ENCODE measurements at regions not wholly inside any gene's neighbourhood (a gene's known extent, or its start where the extent isn't known, plus 50 kb on each side); places are given as distances from the start of the nearest gene placed in this dataset.

DNA sequence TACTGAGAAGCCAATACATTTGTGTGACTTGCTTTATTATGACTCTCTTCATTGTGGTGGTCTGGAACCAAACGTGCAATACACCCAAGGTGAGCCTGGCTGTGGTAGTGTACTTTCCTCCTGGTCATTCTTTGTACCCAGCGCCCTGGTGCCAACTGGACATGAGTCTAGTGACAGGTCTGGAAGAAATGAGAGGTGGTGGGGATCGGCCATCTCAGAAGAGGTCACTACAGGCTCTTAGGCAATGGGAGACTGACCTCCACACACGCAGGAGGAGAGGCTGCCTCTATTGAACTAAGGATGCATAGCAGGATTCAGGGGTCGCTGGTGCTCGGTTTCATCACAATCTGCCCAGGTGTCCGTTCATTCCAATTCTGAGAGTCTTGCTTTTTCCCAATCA is 56.4 kb upstream of the RTL6 start:
- intact Hi-C loops (cut with DNase I), result no loop called here
- peak in 1 of 2 donors; percentile 65 for DNase-seq (ENCODE audit: extremely low spot score in 2 of 2)

DNA sequence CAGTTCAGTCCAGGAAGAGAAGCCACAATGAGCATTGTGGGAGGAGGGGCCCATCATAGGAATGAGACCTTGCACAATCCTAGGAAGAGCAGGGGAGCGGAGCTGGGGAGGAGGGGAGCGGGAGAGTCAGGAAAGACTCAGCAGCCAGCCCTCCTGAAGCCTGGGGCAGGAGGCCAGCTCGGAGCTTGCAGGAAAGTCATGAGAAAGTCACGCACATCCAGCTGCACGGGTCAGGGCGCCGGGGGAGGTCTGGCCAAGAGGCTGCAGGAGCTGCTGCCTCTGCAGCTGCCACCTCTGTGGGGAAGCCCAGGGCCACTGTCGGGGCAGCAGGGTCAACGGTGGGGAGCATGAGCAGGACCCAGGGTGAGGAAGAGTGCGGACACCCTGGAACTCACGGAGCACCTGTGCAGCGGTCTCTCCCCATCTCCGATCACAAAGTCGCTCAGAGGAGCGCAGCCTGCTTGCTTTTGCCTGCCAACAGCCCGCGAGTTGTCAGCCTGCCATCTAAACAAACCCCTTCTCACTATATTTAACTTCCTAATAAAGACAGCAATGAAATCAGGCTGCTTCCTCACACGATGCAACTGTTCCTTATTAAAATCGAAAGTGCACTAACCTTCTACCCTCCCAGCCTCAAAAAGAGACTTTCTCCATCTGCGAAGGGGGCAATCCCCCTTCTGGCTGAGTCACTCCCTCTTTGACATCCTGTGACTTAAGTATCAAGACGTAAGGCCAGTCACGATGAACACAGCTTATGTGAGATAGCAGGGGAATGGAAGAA is 52.9 kb upstream of the RTL6 start:
- DNase-seq (ENCODE audit: extremely low spot score in 2 of 2), result peak in 1 of 2 donors; percentile 89
- H3K4me3 ChIP-seq, result peak overlapping the region; percentile 31 to 41
- TF ChIP-seq POLR2A (IDR thresholded peaks at IDR 0.05), result no peak
- peak in 1 of 2 donors; percentile 80 for TF ChIP-seq POLR2AphosphoS5 (IDR thresholded peaks at IDR 0.05; ENCODE audit: insufficient read depth in 1 of 2, low read depth in 1 of 2)
- TF ChIP-seq, protein P1, sequence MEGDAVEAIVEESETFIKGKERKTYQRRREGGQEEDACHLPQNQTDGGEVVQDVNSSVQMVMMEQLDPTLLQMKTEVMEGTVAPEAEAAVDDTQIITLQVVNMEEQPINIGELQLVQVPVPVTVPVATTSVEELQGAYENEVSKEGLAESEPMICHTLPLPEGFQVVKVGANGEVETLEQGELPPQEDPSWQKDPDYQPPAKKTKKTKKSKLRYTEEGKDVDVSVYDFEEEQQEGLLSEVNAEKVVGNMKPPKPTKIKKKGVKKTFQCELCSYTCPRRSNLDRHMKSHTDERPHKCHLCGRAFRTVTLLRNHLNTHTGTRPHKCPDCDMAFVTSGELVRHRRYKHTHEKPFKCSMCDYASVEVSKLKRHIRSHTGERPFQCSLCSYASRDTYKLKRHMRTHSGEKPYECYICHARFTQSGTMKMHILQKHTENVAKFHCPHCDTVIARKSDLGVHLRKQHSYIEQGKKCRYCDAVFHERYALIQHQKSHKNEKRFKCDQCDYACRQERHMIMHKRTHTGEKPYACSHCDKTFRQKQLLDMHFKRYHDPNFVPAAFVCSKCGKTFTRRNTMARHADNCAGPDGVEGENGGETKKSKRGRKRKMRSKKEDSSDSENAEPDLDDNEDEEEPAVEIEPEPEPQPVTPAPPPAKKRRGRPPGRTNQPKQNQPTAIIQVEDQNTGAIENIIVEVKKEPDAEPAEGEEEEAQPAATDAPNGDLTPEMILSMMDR (IDR thresholded peaks at IDR 0.05), result no peak
- peak overlapping the region; percentile 72 for H3K27ac ChIP-seq
- no peaks in the 10 kb centered on the region for H3K27me3 ChIP-seq
- intact Hi-C loops (cut with DNase I), result no loop called here
- peaks cover 18% of the 10 kb centered on the region for H3K4me1 ChIP-seq
- no peaks in the 10 kb centered on the region for H3K36me3 ChIP-seq
- H3K9me3 ChIP-seq, result no peaks in the 10 kb centered on the region

More for the DNA sequence above, 56.4 kb upstream of the RTL6 start:
- Histone ChIP-seq H3K27me3 (no peaks in the 10 kb centered on the region), H3K9me3 (no peaks in the 10 kb centered on the region), H3K27ac (no peak overlapping the region), H3K4me3 (no peak overlapping the region), H3K4me1 (peaks cover 18% of the 10 kb centered on the region), H3K36me3 (no peaks in the 10 kb centered on the region)
- TF ChIP-seq, protein P1 (IDR thresholded peaks at IDR 0.05), result no peak
- no peak for TF ChIP-seq POLR2A (IDR thresholded peaks at IDR 0.05)
- TF ChIP-seq POLR2AphosphoS5 (IDR thresholded peaks at IDR 0.05; ENCODE audit: insufficient read depth in 1 of 2, low read depth in 1 of 2), result no peak

DNA sequence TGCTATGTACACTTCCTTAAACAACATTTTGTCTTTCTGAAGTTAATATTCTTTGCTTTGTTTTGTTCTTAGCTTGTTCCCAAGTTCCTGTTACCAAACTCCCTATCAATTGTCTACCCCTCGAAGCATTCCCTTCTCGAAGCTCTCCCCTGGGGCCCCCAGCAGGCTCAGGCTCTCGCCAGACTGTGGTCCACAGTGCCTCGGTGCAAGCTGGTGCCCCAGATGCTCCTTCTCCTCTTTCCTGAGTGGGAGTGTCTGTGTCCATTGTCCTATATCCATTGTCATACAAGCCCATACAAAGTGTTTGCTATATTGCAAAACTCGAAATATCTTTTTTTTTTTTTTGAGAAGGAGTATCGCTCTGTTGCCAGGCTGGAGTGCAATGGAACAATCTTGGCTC is 51.7 kb upstream of the RTL6 start:
- intact Hi-C loops (cut with DNase I), result no loop called here
- Histone ChIP-seq H3K4me1 (peaks cover 18% of the 10 kb centered on the region), H3K27ac (no peak overlapping the region), H3K27me3 (no peaks in the 10 kb centered on the region), H3K9me3 (no peaks in the 10 kb centered on the region), H3K36me3 (no peaks in the 10 kb centered on the region), H3K4me3 (no peak overlapping the region)
- DNase-seq (ENCODE audit: extremely low spot score in 2 of 2), result peak in 1 of 2 donors; percentile 62
- TF ChIP-seq POLR2A (IDR thresholded peaks at IDR 0.05) (no peak), POLR2AphosphoS5 (IDR thresholded peaks at IDR 0.05; ENCODE audit: insufficient read depth in 1 of 2, low read depth in 1 of 2) (no peak)
- TF ChIP-seq, protein P1 (IDR thresholded peaks at IDR 0.05), result no peak

DNA sequence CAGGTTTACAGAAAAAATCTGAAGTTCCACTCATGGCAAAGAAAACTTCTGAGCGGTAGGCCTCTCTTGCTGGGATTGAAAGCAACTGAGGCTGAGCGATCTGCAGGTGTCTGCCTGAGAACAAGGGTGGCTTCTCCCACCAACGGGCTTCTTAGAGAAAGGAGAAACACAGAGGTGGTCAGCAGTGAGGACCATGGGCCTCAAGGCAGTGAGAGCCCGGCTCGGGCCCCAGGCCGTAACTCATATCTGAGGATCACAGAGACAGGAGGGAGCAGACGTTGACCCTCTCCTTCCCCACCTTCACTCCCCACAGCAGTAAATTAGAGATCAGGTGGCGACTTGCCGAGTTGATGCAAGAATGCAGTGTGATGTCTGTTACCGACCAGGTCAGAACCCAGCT is 50.9 kb upstream of the RTL6 start:
- H3K36me3 ChIP-seq, result no peaks in the 10 kb centered on the region
- H3K27me3 ChIP-seq, result no peaks in the 10 kb centered on the region
- H3K27ac ChIP-seq, result no peak overlapping the region
- TF ChIP-seq, protein P1 (IDR thresholded peaks at IDR 0.05), result no peak
- no peak for TF ChIP-seq POLR2A (IDR thresholded peaks at IDR 0.05)
- H3K9me3 ChIP-seq, result no peaks in the 10 kb centered on the region
- peak in 1 of 2 donors; percentile 80 for DNase-seq (ENCODE audit: extremely low spot score in 2 of 2)
- intact Hi-C loops (cut with DNase I), result no loop called here
- no peak overlapping the region for H3K4me3 ChIP-seq
- H3K4me1 ChIP-seq, result peaks cover 18% of the 10 kb centered on the region
